ENCODE measurements at regions not wholly inside any gene's neighbourhood (a gene's known extent, or its start where the extent isn't known, plus 50 kb on each side); places are given as distances from the start of the nearest gene placed in this dataset.

GRCh38 chr5:167877924-167878323 is 413.5 kb upstream of the WWC1 start (continued):
- TF ChIP-seq DPF2 (CRISPR knock-in tag; IDR thresholded peaks at IDR 0.05; ENCODE audit: borderline replicate concordance, low read depth), result no peak
- no peak for TF ChIP-seq ZNF253 (CRISPR knock-in tag; IDR thresholded peaks at IDR 0.05; ENCODE audit: borderline replicate concordance)
- TF ChIP-seq MED1 (CRISPR knock-in tag; IDR thresholded peaks at IDR 0.05), result no peak
- TF ChIP-seq ZSCAN9 (CRISPR knock-in tag; IDR thresholded peaks at IDR 0.05; ENCODE audit: borderline replicate concordance), result no peak
- TF ChIP-seq DMAP1 (CRISPR knock-in tag; IDR thresholded peaks at IDR 0.05), result no peak

GRCh38 chr5:167880420-167880819 is 411.0 kb upstream of the WWC1 start:
- Histone ChIP-seq H3K36me3 (replicated peaks in 1 of 2; ENCODE audit: control insufficient read depth in 1 of 2, insufficient read depth in 2 of 2, low read length in 2 of 2) (no peaks in the 10 kb centered on the region), H4K20me1 (ENCODE audit: insufficient read depth, low read length) (no peaks in the 10 kb centered on the region), H3K9ac (ENCODE audit: insufficient read depth, low read depth, low read length) (no peak overlapping the region), H3K79me2 (ENCODE audit: insufficient read depth, low read length) (no peaks in the 10 kb centered on the region), H3K4me1 (ENCODE audit: insufficient read depth, low read length) (no peaks in the 10 kb centered on the region), H3K27ac (ENCODE audit: extremely low read length, insufficient read depth, low read length) (no peak overlapping the region), H3K9me3 (ENCODE audit: low read length) (no peaks in the 10 kb centered on the region; the same call in 1 of the 2 replicates), H2AFZ (ENCODE audit: low read length) (no peak overlapping the region), H3K4me2 (ENCODE audit: low read depth, low read length) (no peak overlapping the region), H3K27me3 (ENCODE audit: control insufficient read depth in 1 of 2, insufficient read depth in 2 of 2, low read length in 2 of 2) (no peaks in the 10 kb centered on the region), H3K4me3 (replicated peaks in 1 of 3; ENCODE audit: insufficient read depth in 1 of 3, low read depth in 2 of 3, low read length in 3 of 3) (no peak overlapping the region)
- WGBS (ENCODE audit: low lambda C conversion rate), result 20% methylated on average over 1 of the region's 1 CpG
- ATAC-seq (no peak), DNase-seq (ENCODE audit: low spot score) (no peak), FAIRE-seq (no peak)
- no TSS peak for BruUV-seq (replicated peaks)
- intact Hi-C loops (cut with micrococcal nuclease; ENCODE audit: unreplicated experiment), result no loop called here
- in situ Hi-C loops (cut with HindIII; ENCODE audit: extremely low pct_ligation_motif_present, low pct_unique_long_range_greater_than_20kb), result no loop called here
- ChIA-PET CTCF (ENCODE audit: low intra/inter-chr PET ratio, low total read pairs) (no interaction called here), POLR2A (no interaction called here)
- TF ChIP-seq ZNF563 (CRISPR knock-in tag; IDR thresholded peaks at IDR 0.05), result no peak
- no peak for TF ChIP-seq DMAP1 (CRISPR knock-in tag; IDR thresholded peaks at IDR 0.05)
- no peak for TF ChIP-seq ZHX2 (IDR thresholded peaks at IDR 0.05; ENCODE audit: low read depth)
- no peak for TF ChIP-seq ZHX2 (CRISPR knock-in tag; IDR thresholded peaks at IDR 0.05; ENCODE audit: borderline replicate concordance)
- no peak for TF ChIP-seq ZSCAN30 (CRISPR knock-in tag; IDR thresholded peaks at IDR 0.05)
- no peak for TF ChIP-seq CC2D1A (CRISPR knock-in tag; IDR thresholded peaks at IDR 0.05)
- TF ChIP-seq ZNF30 (CRISPR knock-in tag; IDR thresholded peaks at IDR 0.05), result no peak
- TF ChIP-seq ZNF546 (CRISPR knock-in tag; conservative IDR thresholded peaks at IDR 0.05), result no peak
- no peak for TF ChIP-seq ZBTB37 (CRISPR knock-in tag; IDR thresholded peaks at IDR 0.05)
- no peak for TF ChIP-seq ZSCAN5A (CRISPR knock-in tag; IDR thresholded peaks at IDR 0.05; ENCODE audit: borderline replicate concordance)
- no peak for TF ChIP-seq NRL (CRISPR knock-in tag; IDR thresholded peaks at IDR 0.05; ENCODE audit: borderline replicate concordance)
- no peak for TF ChIP-seq POGZ (CRISPR knock-in tag; IDR thresholded peaks at IDR 0.05)
- no peak for TF ChIP-seq ZNF207 (IDR thresholded peaks at IDR 0.05; ENCODE audit: borderline replicate concordance)
- TF ChIP-seq TAF1 (CRISPR knock-in tag; IDR thresholded peaks at IDR 0.05), result no peak
